DMS53 treated with DMSO at 0.1 percent for 48 hours (cell line): ENCODE measurements at regions not wholly inside any gene's neighbourhood (a gene's known extent, or its start where the extent isn't known, plus 50 kb on each side); places are given as distances from the start of the nearest gene placed in this dataset.
A peak's percentile ranks its signal among the peaks of the same experiment; 100 is the strongest.

Source experiments
- DNase-seq: peaks from one replicate; lab custom pipeline; 2025; ENCODE audit not compliant: unreplicated experiment; lab: John Stamatoyannopoulos, UW

DNA sequence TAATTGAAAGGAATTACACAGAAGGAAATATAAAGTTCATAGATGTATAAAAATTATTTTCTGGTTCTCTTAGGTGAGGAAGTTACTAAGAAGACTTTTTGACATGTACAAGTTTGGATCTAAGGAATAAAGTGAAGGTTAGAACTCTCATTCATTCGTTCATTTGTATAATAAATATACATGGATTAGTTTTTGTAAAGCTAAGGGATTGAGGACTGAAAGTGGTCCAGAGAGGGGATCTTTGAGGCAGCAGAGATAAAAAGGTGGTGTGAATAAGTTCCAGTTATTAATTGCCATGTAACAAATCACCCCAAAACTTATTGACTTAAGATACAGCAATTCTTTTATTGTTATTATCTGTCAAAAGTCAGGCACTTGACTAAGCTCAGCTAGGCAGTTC, 110.1 kb upstream of the CELF4 start:
- no peak for DNase-seq

DNA sequence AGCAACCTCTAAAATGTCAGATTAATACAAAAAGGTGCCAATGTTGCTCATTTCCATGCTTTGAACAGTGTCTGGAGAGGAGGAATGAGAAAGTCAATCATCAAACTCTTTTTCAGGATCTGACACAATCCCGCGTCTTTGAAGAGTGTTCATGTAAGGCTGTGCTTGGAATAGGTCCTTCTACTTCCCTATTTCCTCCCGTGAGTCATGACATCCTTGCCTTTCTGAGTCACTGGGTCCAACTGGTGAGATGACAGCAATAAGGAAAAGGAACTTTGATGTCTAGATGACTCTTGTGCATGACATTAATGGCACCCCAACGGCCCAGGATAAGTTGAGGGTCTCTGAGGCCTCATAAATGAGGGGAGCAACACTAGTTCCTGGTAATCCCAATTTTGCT, 109.0 kb upstream of the CELF4 start:
- no peak for DNase-seq

DNA sequence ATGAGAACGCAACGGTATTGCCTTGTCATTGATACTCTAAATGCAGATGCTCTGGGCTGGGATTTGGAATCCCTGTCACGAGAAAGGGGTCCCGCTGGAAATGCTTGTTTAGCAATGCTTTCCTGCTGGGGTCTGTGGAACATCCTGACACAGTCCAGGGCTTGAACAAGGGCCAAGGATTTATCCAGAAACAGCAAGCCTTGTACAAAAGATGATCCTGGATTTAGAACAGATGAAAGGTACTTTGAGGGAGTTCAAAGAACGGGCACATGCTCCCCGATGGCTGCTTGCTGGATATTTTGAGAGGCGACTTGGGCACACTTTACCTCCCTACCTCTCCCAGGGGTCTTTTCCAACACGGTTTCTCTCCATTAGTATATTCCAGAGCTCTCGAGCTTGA, 108.1 kb upstream of the CELF4 start:
- DNase-seq = no peak

- DNase-seq = no peak
Measured at GRCh38 chr18:37672932-37673595, 107.5 kb upstream of the CELF4 start.

GRCh38 chr18:37672001-37672400, 106.4 kb upstream of the CELF4 start:
- DNase-seq = no peak

DNA sequence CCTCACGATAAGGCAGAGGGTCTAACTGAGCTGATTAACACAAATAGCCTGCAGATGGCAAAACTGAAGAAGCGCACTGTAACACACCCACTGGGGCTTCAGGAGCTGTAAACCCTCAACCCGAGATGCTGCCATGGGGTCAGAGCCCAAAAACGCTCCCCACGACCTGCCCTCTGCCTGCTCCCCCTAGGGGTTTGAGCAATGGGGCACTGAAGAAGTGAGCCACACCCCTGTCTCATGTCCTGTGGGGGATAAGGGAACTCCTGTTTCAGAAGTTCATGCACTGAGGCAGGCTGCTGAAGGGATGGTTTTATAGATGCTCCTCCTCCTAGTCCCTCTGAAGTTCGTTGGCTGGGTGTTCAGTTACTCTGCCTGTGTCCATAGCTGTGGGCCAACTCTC, 105.9 kb upstream of the CELF4 start:
- DNase-seq = no peak

DNA sequence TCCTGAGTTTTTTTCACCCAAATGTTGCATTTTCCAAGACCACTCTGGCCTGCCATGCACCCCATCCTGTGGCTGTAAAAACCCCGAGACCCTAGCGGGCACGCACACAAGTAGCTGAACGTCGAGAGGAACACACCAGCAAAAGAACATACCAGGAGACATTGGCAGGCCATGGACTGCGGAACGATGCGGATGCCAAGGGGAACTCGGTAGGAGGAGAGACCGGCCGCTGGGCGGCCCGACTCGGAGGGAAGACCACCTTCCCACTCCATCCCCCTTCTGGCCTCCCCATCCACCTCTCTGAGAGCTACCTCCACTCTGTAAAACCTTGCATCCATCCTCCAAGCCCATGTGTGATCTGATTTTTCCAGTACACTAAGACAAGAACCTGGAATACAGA, 105.5 kb upstream of the CELF4 start:
- DNase-seq = no peak

DNA sequence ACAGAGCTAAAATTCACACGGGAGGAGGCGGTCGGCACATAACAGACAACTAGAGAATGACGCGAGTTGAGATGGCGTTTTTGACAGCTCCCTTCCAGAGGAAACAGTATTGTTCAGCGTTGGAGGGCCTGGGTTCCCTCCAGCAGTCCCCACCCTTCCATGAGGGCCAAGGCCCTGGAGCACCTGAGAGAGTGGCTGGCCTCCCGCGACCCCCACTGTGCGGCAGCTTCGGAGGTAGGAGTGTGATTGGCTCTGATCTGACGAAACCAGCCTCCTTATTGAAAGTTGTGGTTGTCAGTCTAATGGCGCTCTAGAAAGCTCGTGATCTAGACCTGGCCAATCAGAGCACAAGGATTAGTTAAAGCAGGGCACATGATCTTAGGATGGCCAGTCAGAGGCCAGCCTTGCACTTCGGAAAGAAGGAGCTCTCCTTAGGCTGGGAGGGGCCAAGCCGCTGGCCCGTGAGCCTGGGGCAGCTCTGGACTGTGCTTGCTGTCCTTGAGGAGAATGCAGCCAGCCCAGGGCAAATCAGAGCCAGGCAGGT, 104.5 kb upstream of the CELF4 start:
- DNase-seq = peak; percentile 98

DNA sequence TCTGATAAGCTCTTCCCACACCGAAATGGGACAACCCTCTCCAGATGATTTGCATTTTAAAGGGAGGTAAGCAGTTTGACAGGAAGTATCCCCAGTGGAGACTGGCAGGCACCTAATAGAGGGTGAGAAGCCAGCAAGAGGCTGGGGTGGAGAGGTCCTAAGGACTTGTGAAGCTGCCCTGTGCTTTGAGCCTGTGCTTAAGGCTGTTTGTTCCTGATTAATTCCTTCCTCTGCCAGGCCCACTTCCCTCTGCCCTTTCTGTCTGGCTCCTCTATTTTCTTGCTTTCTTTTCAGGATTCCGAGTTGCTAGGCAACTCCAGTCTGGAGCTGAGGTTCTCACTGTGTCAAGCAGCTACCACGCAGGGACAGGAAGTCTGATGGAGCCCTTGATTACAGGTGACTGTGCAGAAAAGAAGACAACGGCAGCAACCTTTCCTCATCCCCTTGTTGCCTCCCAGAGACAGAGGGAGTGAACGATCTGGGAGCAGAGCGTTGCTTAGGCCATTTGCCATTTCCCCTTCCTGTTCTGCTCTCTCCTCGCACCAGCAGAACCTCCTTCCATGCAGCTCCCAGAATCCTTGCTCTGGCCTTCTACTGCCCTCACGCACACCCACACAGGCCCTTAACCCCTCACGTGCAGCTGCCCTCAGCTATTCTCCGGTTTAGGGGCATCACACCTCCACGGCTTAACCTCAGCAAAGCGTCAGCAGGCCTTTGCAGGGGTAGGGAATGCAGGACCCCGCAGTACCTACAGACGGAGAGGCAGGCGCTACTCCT, 103.6 kb upstream of the CELF4 start:
- peak; percentile 71 for DNase-seq

DNA sequence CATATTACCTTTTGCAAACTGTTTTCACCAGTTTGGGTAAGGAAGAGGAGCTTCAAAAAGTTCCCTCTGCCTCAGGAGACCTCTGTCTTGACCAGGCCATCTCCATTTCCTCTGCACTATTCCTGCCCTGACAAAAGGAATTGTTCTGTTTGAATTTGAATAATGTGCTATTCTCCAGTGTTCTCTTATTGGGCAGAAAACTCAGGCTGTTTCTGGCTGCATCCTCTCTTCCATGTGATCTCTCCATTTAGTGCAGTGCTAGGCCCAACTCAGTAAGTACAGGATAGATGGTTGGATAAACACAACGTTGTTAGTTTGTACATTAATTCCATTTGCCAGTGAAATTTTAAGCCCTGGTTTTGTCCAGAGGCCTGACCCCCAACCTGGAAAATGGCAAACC, 102.2 kb upstream of the CELF4 start:
- DNase-seq = no peak

DNA sequence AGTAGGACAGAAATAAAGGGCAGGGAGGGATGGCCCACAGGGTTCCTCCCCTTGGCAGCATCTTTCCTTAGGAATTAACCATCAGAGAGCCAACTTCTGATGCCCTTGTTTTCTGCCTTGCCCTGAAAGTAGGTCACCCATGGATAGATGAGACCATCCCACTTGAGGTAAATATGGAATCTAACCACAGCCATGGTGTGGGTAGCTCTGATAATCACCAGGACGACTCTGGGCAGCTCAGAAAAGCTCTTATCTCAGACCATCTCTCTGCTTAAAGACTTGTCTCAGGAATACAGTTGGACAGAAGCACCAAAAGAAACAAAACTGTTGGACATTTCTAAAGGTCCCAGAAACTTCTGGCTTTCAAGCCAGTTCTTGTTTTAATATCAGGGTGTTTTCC, 101.4 kb upstream of the CELF4 start:
- DNase-seq = no peak

- no peak for DNase-seq
Measured at GRCh38 chr18:37666451-37666850, 100.9 kb upstream of the CELF4 start.

DNA sequence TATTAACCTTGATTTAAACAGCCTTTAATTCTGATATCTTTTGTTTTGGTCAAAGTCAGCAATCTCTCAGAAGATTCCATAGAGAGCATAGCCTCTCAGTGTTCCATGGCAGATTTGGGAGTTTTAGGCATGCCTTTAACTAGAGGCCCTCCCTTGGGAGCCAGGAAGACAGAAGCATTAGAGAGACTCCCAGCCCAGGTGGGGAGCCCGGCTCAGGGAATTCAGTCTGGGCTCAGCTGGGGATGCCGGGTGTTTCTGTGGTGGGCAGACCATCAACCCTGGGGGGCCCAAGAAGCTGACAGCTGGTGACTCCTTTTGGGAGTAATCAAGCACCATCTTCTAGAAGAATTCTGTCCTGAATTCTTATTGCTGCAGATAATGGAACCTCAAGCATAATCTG, 99.7 kb upstream of the CELF4 start:
- no peak for DNase-seq

GRCh38 chr18:37663446-37663845, 97.8 kb upstream of the CELF4 start:
- no peak for DNase-seq

DNA sequence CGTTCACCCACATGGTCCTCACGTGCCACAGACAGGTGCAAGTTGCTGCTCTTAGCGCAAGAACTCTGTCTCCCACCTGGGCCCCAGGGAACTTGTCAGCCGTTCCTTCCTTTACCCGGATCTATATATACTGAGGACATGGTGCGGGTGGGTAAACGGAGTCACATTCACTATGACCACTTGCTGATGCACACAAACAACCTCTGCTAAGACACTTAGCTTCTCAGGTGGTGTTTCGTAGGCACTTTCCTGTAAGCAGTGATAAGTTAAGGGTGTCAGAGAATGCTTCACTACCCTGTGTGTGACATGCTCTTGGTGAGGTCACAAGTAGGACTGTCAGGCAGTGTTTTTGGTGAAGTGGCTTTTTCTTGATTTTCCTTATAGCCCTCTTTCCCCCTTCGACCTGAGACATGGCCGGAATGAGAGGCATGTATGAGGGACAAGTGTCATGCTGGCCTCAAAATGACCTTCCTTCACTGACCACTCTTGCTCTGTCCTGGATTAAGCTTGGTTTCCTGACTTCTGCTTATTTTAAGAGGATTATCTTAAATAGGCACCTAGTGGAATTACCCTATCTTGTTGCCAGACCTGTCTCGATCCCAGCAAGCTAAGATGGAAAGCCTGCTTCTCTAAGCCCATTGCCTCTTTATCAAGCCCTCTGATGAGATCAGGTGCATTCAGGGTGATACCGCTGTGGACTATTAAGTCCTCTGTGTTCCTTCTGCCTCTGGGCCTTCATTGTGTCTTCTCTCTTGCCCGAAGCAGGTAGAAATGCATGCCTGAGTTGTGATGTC, 97.1 kb upstream of the CELF4 start:
- DNase-seq = no peak

GRCh38 chr18:37662099-37662498, 96.5 kb upstream of the CELF4 start:
- no peak for DNase-seq

DNA sequence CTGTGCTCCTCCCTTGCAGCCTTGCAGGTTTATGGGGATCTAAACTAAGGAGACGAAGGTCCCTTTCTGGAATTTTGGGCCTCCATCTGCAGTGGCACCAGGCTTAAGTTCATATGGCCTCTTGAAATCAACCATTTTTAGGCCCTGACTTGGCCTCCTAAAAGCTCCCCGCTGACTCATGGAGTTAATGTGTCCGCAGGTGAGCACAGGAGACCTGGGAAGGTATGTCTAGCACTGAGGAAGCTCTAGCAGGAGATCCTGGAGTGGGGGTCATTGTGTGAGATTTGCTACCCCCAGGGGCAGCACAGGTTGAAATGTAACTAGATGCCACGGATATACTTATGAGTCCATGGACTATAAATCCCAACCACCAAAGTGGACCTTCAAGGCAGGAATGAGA, 95.9 kb upstream of the CELF4 start:
- no peak for DNase-seq

DNA sequence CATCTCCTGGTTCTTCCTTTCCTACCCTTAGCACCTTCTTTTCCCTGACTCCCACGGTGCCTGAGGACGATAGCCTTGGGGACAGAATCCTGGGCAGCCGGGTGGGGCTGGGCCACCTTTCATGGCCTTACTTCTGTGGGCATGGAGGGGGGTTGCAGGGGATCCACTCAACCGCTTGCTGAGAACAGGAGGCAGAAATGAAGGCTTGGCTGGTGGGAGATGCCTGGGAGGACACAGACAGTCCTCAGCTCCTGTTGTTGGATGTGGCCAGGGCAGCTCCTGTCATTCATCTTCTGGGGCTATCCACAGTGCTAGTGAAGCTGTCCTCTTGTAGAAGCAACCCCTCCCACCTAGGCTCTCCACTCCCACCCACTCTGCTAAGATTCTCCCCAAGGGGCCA, 95.5 kb upstream of the CELF4 start:
- DNase-seq = no peak

- DNase-seq = no peak
Measured at GRCh38 chr18:37660658-37661057, 95.1 kb upstream of the CELF4 start.

DNA sequence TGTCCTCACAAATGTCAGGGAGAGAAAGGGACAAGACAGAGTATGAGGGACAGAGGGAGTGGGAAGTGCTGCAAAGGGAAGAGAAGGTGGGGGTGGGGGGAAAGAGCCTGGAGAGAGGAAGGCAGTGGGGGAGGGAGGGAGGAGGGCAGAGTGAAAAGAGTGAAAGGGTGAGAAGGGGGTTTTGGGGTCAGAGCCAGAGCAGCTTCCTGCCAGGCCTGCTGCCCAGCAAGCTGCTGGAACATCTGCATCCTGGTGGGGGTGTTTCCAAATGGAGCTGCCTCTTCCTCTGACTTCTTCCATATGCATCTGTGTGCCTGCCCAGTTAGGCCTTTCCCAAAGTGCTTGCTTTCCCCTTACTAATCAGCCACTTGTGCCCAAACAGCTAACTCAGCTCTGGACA, 94.3 kb upstream of the CELF4 start:
- DNase-seq = no peak

- no peak for DNase-seq
Measured at GRCh38 chr18:37658894-37659293, 93.3 kb upstream of the CELF4 start.

DNA sequence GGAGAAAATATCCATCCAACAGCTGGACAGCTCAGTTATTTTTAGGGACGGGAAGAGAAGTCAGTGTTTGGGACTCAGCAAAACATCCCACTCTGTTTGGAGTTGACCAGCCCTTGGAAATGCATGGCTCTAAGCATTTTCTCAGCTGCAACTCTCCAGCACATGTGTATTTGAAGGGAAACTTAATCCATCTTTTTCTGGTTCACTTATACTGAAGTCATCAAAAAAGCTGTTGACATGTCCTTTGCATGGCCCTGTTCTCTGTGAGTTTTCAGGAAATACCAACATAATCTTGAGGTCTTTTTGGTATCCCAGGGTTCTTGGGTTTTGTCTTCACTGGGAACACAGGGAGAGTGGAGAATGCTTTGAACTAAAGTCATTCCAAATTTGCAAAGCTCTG, 91.9 kb upstream of the CELF4 start:
- DNase-seq = no peak
